Cardiac fibroblast (primary cell): ENCODE measurements at regions not wholly inside any gene's neighbourhood (a gene's known extent, or its start where the extent isn't known, plus 50 kb on each side); places are given as distances from the start of the nearest gene placed in this dataset.

Source experiments
- DNase-seq, 2 donors: peaks; one replicate each; pipeline versions ENCODE4 v3.0.0 to v3.0.0-alpha.2; 2010; ENCODE audit warnings: low read depth in 2 of 2
- H3K4me3 ChIP-seq, 2 donors: replicated peaks in 1 of 2; 1 replicate in 1 of 2; 2 replicates in 1 of 2; pipeline ENCODE4 v1.5.1; 2011; ENCODE audit warnings: low read depth in 2 of 2, low read length in 2 of 2, mild to moderate bottlenecking in 2 of 2, moderate library complexity in 1 of 2
- CTCF ChIP-seq: IDR thresholded peaks from one replicate; pipeline ENCODE4 v1.5.1; 2011; ENCODE audit warnings: low read depth, mild to moderate bottlenecking, low read length, inconsistent platforms

- no peak overlapping the region for H3K4me3 ChIP-seq
- DNase-seq = no peak
- no peak for TF ChIP-seq CTCF
These were observed 330.7 kb upstream of the NCAM1 start for GRCh38 chr11:112630496-112630895.

- no peak overlapping the region for H3K4me3 ChIP-seq
- no peak for TF ChIP-seq CTCF
- no peak for DNase-seq
These were observed 329.9 kb upstream of the NCAM1 start for GRCh38 chr11:112631333-112631732.

- peak in 1 of 2 donors; percentile 15 for DNase-seq
These were observed 328.2 kb upstream of the NCAM1 start for GRCh38 chr11:112632866-112633505.

GRCh38 chr11:112634551-112634950 lies 326.7 kb upstream of the NCAM1 start:
- no peak for TF ChIP-seq CTCF
- no peak overlapping the region for H3K4me3 ChIP-seq
- DNase-seq = no peak

More at GRCh38 chr11:112632866-112633505, 328.2 kb upstream of the NCAM1 start:
- H3K4me3 ChIP-seq = no peak overlapping the region
- no peak for TF ChIP-seq CTCF

GRCh38 chr11:112634995-112635737 lies 326.1 kb upstream of the NCAM1 start:
- TF ChIP-seq CTCF = no peak
- DNase-seq = no peak
- H3K4me3 ChIP-seq = no peak overlapping the region

- H3K4me3 ChIP-seq = no peak overlapping the region
- no peak for TF ChIP-seq CTCF
- no peak for DNase-seq
These were observed 324.1 kb upstream of the NCAM1 start for GRCh38 chr11:112637076-112637475.

- no peak for TF ChIP-seq CTCF
- no peak overlapping the region for H3K4me3 ChIP-seq
- DNase-seq = no peak
These were observed 323.3 kb upstream of the NCAM1 start for GRCh38 chr11:112637876-112638275.
